Nucleus accumbens (tissue), 56 donors: ENCODE measurements at regions not wholly inside any gene's neighbourhood (a gene's known extent, or its start where the extent isn't known, plus 50 kb on each side); places are given as distances from the start of the nearest gene placed in this dataset.
A peak's percentile ranks its signal among the peaks of the same experiment; 100 is the strongest.
"Not testable (repeated sequence)": the region's sequence is repeated elsewhere in the genome, so short reads cannot be mapped to it uniquely, and the experiment has no call there.

Experiments
- DNase-seq, 56 donors: peaks; one replicate each; lab custom pipeline; 2025; lab: John Stamatoyannopoulos, UW

- DNase-seq: no peak
Observed at GRCh38 chr12:24533716-24534352, 415.1 kb downstream of the BCAT1 start.

- no peak for DNase-seq
Observed at GRCh38 chr12:24530689-24531088, 418.2 kb downstream of the BCAT1 start.

GRCh38 chr12:24527102-24527501 lies 421.8 kb downstream of the BCAT1 start:
- DNase-seq: no peak

DNA sequence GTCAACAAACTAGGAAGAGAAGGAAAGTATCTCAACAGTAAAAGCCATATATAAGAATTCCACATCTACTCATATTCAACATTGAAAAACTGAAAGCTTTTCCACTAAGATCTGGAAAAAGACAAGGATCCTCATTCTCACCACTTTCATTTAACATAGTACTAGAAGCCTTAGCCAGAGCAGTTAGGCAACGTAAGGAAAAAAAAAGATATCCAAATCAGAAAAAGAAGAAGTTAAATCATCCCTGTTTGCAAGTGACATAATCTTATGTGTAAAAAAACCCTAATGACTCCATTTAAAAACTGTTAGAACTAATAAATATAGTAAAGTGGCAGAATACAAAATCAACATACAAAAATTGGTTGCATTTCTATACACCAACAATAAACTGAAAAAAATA lies 426.2 kb downstream of the BCAT1 start:
- no peak for DNase-seq

DNA sequence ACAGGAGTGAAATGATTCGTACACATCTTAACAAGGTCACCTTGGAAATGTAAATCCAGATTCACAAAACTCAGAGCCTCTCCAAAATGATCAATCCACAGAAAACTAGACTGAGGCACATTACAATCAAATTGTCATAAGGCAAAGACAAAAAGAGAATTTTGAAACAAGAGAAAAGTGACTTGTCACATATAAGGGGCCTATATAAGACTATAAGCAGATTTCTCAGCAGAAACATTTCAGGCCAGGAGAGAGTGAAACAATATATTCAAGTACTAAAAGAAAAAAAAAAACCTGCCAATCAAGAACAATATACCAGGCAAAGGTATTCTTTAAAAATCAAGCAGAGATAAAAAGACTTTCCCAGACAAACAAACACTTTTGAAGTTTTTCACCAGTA lies 429.1 kb downstream of the BCAT1 start:
- DNase-seq: no peak

GRCh38 chr12:24517000-24517399 lies 431.9 kb downstream of the BCAT1 start:
- DNase-seq: no peak

GRCh38 chr12:24510581-24511125 lies 438.2 kb downstream of the BCAT1 start:
- no peak for DNase-seq

- no peak for DNase-seq
Observed at GRCh38 chr12:24507827-24508226, 441.1 kb downstream of the BCAT1 start.

- no peak for DNase-seq
Observed at GRCh38 chr12:24505366-24506015, 443.4 kb downstream of the BCAT1 start.

- not testable (repeated sequence) for DNase-seq
Observed at GRCh38 chr12:24503477-24503876, 445.4 kb downstream of the BCAT1 start.

DNA sequence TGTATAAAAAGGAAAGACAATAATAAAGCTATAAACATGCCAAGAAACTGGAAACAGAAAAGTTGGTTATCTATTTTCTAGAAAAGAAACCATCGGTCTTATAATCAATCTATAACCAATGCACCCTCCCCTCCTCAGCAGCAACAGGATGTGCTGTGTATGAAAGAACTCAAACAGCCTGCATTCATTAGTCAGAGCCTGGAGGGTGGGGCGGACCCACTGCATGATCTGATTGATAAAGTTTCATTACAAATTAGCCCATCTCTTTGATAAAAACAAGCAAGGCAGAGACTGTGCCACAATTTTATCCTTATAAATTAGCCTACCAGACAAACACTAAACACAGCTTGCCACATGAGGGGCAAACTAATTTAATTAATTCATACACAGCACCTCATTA lies 448.1 kb downstream of the BCAT1 start:
- DNase-seq: peak in 1 of 56 donors; percentile 2

DNA sequence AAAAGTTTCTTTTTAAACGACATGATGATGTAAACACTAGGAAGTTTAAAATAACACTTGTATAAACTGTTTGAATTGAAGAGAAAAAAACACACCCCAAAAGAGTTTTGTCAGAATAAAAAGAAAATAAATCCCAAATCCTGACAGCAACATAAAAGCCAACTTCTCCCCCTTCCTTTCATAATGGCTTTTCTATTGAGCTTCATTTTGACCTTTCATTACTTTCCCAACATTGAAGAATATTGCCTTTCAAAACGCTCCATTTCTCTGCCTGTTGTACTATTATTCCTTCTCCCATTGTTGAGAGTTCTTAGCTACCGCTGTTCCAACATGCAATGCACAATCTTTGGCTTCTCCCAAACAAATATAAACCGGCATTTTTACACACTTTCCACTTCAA lies 448.5 kb downstream of the BCAT1 start:
- DNase-seq: no peak

- DNase-seq: no peak
Observed at GRCh38 chr12:24499151-24500146, 449.5 kb downstream of the BCAT1 start.

DNA sequence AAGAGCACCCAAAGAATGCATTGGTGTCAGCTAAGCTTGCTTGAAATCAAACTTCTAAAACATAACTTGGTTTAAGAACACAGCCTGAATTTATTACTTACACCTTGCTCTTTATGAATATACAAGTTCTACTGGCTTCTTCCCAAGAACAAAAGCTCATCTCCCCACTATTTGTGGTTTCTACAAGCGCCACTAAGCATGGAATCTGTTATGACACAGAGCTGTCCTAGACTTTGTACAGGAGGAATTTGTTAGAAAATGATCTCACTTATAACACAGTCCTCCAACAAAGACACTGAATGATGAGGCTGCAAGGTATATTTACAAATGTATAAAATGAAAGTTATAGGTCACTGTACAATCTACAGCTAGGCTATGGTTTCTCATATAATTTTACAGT lies 452.1 kb downstream of the BCAT1 start:
- DNase-seq: no peak

DNA sequence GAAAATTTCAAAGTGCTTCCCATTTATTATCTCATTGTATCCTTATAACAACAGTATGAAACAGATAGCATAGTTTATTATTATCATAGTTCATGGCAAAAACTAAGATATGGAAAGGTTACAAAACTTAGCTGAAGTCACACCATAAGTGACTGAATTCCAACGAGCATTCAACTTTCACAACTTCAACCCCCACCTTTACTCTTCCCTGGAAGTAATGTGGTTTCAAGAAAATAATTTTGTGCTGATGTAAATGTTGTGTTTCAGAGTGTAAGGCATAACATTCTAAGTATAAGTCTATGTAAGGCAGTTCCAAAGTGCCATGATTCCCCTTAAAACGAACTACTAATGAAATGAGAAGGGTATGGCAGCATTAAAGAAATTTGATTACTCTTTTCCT lies 454.5 kb downstream of the BCAT1 start:
- no peak for DNase-seq

- no peak for DNase-seq
Observed at GRCh38 chr12:24491968-24492367, 456.9 kb downstream of the BCAT1 start.

DNA sequence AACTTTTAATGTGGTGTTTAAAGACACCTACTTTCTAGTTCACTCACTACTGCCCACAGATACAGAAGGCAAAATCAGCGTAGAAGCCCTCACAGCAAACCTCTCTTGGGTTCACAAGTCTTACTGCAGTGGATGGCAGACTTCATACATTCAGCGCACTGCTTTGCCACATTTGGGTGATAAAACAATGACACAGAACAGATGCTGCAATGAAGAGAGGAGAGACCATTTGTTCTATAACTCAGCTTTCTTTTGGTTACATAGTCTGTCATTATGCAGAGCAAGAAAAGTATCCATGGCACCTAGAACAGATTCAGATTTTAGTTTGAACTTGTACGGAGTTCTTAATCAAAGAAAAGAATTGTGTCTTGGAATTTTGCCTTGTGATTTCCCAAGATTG lies 459.0 kb downstream of the BCAT1 start:
- DNase-seq: no peak

DNA sequence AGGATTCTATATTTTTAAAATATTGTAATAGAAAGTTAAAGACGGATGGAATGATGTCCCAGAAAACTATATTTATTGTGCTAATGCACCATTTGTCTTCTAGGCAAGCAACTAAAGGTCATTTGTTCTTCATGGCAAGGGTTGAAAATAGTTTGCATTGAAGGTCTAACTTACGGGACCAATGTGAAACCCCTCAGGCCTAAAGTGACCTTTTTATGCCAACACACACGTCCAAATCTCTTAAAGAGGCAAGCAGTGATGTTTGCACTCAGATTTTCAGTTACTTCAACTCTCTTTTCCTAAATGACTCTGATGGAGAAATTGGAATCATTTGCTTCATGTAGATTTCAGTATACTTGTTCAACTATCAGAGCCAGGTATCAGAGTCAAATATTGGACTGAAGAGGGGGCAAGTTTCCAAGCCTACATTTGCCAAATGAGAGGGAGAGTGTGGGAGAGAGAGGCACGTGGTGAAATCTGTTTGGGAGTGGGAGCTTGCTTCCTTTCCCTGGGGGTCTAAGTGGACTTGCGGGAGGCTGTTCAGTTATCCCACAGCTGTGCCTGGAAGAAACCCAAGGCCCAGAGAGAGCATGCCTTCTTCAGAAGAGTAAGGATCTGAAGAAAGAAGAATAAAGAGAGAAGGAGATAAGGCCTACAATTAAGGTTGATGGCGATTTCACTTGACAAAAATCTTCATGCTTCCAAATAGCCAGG lies 459.8 kb downstream of the BCAT1 start:
- no peak for DNase-seq

GRCh38 chr12:24488091-24488596 lies 460.8 kb downstream of the BCAT1 start:
- DNase-seq: no peak

DNA sequence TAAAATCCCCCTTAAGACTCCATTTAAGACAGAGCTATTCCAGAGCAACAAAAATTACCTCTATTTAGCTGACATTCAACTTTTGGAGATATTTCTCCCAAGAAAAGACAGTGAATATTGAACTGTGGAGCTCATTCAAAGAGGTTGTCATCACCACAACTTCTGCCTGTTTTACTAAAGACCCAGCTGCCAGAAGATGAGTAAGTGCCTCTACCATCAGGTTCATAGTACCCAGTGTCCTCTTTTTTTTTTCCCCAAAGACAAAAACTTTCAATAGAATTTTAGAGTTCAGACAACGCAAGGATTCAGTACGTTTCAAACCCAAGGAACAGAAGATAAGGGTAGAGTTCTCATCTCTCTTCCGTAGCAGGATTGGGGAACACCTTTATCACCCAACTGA lies 461.3 kb downstream of the BCAT1 start:
- DNase-seq: no peak
